Motor neuron (in vitro differentiated cells): ENCODE measurements at regions not wholly inside any gene's neighbourhood (a gene's known extent, or its start where the extent isn't known, plus 50 kb on each side); places are given as distances from the start of the nearest gene placed in this dataset.

Experiments
- ATAC-seq, 8 experiments: fragments of 200-7000 bp; cut with Tn5 transposase; replicated peaks in 6 of 8; 2 replicates each; pipeline ENCODE4 v1.8.0; 2021; ENCODE audit warnings: mild to moderate bottlenecking in 8 of 8, moderate library complexity in 8 of 8
- H3K27ac ChIP-seq, 2 donors: fragments of 250-450 bp; sonication (Bioruptor Pico); 2 replicates each; pipeline ENCODE4 v1.9.0; 2021; ENCODE audit warnings: antibody characterized with exemption in 2 of 2, mild to moderate bottlenecking in 2 of 2, moderate library complexity in 1 of 2
- H3K4me1 ChIP-seq, 2 donors: fragments of 250-450 bp; sonication (Bioruptor Pico); replicated peaks in 1 of 2; 2 replicates each; pipeline ENCODE4 v1.6.1; 2021; ENCODE audit warnings: antibody characterized with exemption in 2 of 2, mild to moderate bottlenecking in 2 of 2, moderate library complexity in 1 of 2
- H3K4me3 ChIP-seq, 5 donors: fragments of 250-450 bp; sonication (Bioruptor Pico); 2 replicates each; pipeline ENCODE4 v1.9.0; 2021; ENCODE audit warnings: antibody characterized with exemption in 5 of 5, mild to moderate bottlenecking in 5 of 5, moderate library complexity in 4 of 5
- WGBS, 10 experiments: fragments of 450-650 bp; shearing (Covaris generic); methylation state at CpG; one replicate each; pipeline ENCODE4 v1.0.0; 2022; 5-methylcytosine and 5-hydroxymethylcytosine counted together
- in situ Hi-C, 9 experiments: fragments of 400-800 bp; cut with MboI; loops; one replicate each; pipeline ENCODE4 v1.15.0; 2021; ENCODE audit warnings: low sequenced_read_pairs in 9 of 9, low pct_unique_long_range_greater_than_20kb in 2 of 9; ENCODE audit not compliant: unreplicated experiment in 9 of 9

DNA sequence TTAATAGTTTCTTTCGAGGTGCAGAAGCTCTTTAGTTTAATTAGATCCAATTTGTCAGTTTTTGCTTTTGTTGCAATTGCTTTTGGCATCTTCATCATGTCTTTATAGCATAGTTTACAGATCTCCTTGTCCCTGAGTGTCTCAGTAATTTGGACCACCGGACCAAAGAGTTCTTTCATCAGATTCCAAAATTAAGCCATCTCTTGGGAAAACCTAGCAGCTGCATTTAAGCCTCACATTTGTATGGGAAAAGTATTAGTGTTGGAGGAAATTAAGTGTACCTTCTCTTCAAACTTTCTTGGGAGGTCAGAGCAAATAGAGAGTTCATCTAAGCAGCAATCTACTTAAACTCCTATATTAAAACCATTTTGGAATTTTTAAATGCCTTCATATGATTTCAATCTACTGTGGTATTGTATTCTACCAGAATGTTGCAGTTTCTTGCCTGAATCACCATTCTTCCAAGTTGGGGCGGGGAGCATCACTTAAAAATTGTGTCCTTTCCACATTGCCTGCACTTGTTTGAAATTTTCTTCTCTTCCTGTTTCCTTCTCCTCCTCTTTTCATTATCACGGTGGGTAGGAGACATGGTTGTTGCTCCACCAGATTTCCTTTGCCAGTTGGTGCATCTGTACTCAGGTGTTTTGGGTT, 97.3 kb upstream of the DAB2 start:
- 15 to 100% (median 69%) methylated on average over 2 to 4 of the region's 4 CpGs for WGBS, 10 experiments
- no peak for ATAC-seq
- peaks cover 0 to 3% of the 10 kb centered on the region in 2 donors for H3K4me1 ChIP-seq
- H3K4me3 ChIP-seq = no peak overlapping the region
- in situ Hi-C loops = no loop called here
- no peak overlapping the region for H3K27ac ChIP-seq

DNA sequence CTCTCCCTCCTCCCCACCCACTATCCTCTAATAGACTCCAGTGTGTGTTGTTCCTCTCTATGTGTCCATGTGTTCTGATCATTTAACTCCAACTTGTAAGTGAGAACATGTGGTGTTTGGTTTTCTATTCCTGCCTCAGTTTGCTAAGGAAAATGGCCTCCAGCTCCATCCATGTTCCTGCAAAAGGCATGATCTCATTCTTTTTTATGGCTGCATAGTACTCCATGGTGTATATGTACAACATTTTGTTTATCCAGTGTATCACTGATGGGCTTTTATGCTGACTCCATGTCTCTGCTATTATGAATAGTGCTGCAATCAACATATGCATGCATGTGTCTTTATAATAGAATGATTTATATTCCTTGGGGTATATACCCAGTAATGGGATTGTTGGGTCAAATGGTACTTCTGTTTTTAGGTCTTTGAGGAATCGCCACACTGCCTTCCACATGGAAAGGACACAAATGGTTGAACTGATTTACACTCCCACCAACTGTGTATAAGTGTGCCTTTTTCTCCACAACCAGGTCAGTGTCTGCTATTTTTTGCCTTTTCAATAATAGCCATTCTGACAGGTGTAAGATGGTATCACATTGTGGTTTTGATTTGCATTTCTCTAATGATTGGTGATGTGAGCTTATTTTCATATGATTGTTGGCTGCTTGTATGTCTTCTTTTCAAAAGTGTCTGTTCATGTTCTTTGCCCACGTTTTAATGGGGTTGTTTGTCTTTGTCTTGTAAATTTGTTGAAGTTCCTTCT, 96.5 kb upstream of the DAB2 start:
- Histone ChIP-seq H3K4me1 (no peaks in the 10 kb centered on the region), H3K4me3 (no peak overlapping the region), H3K27ac (no peak overlapping the region)
- in situ Hi-C loops = no loop called here
- WGBS, 10 experiments = 62 to 100% (median 73%) methylated on average over 1 to 2 of the region's 2 CpGs
- ATAC-seq = no peak

DNA sequence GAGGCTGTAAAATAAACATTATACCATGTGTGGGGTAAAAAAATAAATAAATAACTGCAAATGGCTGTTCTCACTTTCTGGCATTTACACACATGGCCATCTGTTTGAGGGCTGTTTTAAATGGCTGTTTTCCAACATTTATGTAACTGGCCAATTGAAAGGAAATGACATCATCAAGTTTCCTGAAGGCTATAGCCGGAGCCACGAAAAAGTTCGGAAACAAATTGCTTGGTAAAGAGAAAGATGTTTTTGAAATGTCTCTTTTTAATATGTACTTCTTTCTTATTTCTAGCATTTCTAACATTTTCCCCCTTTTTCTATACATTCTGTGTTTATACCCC, 95.4 kb upstream of the DAB2 start:
- no peak overlapping the region for H3K27ac ChIP-seq
- no peaks in the 10 kb centered on the region for H3K4me1 ChIP-seq
- H3K4me3 ChIP-seq = no peak overlapping the region
- in situ Hi-C loops = no loop called here
- ATAC-seq = peak in 3 of 8 experiments; percentile 24 to 38 (median 33)
- WGBS, 10 experiments = 19 to 100% (median 94%) methylated on average over 2 to 3 of the region's 3 CpGs; no CpG with 5 or more reads in 1 of the 10 experiments

DNA sequence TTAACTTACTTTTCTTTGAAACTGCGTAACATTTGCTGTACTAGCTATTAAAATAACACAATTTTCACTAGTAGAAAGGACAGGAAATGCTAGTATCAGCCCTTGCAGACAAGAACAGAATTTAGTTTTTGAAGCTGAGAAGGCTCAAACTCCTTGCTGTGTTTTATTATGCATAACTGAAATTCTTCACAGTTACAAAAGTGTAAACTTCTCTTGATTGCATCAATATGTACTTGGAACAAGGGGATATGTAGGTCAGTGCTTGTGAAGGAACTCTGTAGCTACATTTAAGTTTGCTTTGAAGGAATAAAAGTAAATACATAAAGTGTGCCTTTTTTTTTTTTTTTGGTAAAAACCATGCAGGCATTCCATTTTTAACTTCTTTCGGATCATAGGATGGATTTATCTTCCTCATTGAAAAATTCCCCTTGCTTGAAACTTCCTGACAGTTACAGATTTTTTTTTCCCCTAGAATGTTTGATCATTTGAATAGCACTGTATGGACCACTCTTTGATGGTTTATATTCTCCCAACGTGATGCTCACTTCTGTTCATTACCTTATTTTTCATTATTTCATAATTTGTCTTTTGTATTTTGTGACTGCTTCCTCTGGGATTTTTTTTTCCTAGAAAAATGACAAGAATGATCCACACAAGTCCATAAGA, 94.9 kb upstream of the DAB2 start:
- Histone ChIP-seq H3K4me3 (no peak overlapping the region), H3K4me1 (no peaks in the 10 kb centered on the region), H3K27ac (no peak overlapping the region)
- 15 to 100% (median 81%) methylated on average over 1 to 3 of the region's 3 CpGs for WGBS, 10 experiments
- in situ Hi-C loops = no loop called here
- ATAC-seq = peak in 3 of 8 experiments; percentile 9 to 58 (median 19)

DNA sequence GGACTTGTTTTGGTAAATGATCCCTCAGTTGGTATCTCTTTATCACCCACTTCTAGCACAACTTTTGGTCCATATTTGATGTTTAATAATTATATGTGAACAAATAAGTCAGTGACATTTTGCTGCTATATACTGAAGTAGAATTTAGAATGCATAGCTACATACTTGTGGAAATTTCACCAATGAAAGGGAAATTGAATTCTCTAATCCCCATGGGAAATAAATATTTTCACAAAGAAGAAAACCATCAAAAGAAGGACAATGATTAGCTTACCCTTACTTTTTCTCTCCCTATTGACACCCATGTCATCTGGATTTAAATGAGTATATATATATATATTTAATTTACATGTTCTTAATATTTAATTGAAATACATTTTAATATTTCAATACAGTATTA, 94.3 kb upstream of the DAB2 start:
- no peak overlapping the region for H3K4me3 ChIP-seq
- no peak overlapping the region for H3K27ac ChIP-seq
- in situ Hi-C loops = no loop called here
- no peaks in the 10 kb centered on the region for H3K4me1 ChIP-seq
- no peak for ATAC-seq

DNA sequence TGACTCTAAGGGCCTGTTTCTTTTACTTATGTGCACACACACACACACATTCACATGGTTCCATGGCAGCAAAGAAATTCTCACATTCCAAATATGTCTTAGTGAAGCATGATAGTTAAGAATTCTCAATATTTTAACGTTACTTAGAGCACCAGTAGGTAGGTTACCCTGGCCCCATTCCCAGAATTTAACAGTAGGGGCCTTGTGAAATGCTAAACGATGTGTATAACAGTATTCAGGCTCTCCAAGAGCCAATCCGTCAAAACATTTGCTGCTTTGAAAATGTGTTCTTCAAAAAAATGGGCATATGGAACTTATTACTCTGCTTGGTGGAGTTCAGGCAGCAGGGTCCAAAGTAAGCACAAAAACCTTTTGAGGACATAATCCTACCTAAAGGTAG, 93.7 kb upstream of the DAB2 start:
- no peak overlapping the region for H3K4me3 ChIP-seq
- ATAC-seq = peak in 4 of 8 experiments; percentile 34 to 82 (median 74)

DNA sequence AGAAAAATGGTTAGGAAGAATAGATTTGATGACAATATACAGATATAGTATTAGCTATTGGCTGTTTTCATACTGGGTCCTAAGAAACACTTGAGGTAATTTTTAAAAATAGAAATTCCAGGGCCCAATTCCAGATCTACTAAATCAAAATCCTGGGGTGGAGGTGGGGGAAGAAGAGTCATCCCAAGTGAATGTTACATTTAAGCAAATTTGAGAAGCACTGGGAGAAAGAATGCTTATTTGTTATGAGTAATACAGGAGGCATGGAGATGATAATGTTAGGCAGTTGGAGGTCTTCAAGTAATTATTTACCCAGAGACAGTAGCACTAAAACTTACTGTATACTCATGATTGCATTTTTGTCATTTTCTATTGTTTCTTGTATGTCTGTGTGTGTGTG, 93.0 kb upstream of the DAB2 start:
- H3K4me1 ChIP-seq = no peaks in the 10 kb centered on the region
- in situ Hi-C loops = no loop called here
- no peak overlapping the region for H3K4me3 ChIP-seq
- H3K27ac ChIP-seq = no peak overlapping the region
- peak in 4 of 8 experiments; percentile 12 to 77 (median 70) for ATAC-seq

More for the DNA sequence above, 93.7 kb upstream of the DAB2 start:
- no peak overlapping the region for H3K27ac ChIP-seq
- 0 to 45% (median 21%) methylated on average over 1 to 3 of the region's 3 CpGs; no CpG with 5 or more reads in 1 of the 10 experiments for WGBS, 10 experiments
- in situ Hi-C loops = no loop called here
- no peaks in the 10 kb centered on the region for H3K4me1 ChIP-seq

DNA sequence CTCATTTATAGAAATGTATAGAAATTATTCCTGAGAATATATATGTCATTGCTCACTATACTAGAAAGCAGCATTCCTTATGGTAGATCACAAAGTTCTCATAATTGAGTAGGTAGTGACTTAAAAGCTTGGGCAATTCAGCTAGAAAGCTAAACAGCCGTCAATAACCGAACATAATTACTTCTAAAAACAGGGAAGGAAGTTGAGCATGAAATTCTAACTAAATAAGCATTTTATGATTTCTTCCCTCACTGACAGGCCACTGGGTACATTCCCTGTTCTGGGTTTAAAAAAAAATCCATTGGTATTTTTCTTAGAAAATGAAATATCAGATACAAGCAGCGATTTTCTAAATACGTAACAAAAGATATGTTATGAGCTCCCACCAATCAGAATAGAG, 91.1 kb upstream of the DAB2 start:
- no peak for ATAC-seq
- in situ Hi-C loops = no loop called here
- H3K4me1 ChIP-seq = no peaks in the 10 kb centered on the region
- no peak overlapping the region for H3K4me3 ChIP-seq
- WGBS, 10 experiments = 88 to 100% (median 95%) methylated on average over 3 to 4 of the region's 4 CpGs; no CpG with 5 or more reads in 1 of the 10 experiments
- H3K27ac ChIP-seq = no peak overlapping the region

DNA sequence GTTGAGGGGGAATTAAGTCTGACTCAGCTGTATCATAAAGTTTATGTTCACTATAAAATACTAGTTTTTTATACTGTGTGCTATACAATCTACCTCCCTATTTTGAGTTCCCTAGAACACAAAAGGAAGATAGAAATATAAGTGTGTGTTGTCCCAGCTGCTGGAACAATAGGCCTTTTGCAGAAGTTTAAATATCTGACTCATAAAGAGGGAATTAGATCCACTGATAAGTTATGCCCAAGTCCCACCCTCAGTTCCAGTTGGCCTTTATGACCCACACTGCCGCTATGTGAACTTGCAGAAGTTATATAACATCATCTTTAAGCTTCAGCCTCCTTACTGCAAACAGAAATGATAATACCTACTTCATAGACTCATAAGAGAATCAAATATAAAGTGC, 88.5 kb upstream of the DAB2 start:
- H3K4me3 ChIP-seq = no peak overlapping the region
- H3K27ac ChIP-seq = no peak overlapping the region
- H3K4me1 ChIP-seq = no peaks in the 10 kb centered on the region
- 29 to 100% (median 100%) methylated on average over 1 of the region's 1 CpG; no CpG with 5 or more reads in 3 of the 10 experiments for WGBS, 10 experiments
- peak in 2 of 8 experiments; percentile 37 to 51 for ATAC-seq
- in situ Hi-C loops = no loop called here

DNA sequence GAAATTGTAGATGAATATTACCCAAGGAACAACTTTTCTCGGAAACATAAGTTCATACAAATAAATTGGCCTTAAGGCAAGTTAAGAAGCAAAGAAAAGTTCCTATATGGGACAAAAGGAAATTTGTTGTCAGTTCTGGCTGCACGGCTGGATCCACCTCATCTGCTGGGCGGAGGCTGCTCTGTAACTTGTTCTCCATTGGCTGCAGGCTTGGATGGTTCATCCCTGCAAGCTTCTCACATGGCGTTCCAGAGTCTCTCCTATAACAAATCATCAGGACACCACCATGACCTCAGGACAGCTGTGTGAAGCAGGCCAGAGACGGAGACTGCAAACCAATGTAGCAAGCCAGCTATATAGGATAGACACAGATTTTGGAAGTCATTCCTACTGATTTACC, 81.4 kb upstream of the DAB2 start:
- 23 to 100% (median 86%) methylated on average over 1 to 5 of the region's 5 CpGs; no CpG with 5 or more reads in 2 of the 10 experiments for WGBS, 10 experiments
- in situ Hi-C loops = no loop called here
- H3K4me1 ChIP-seq = no peaks in the 10 kb centered on the region
- no peak overlapping the region for H3K27ac ChIP-seq
- ATAC-seq = peak in 2 of 8 experiments; percentile 53
- H3K4me3 ChIP-seq = no peak overlapping the region

DNA sequence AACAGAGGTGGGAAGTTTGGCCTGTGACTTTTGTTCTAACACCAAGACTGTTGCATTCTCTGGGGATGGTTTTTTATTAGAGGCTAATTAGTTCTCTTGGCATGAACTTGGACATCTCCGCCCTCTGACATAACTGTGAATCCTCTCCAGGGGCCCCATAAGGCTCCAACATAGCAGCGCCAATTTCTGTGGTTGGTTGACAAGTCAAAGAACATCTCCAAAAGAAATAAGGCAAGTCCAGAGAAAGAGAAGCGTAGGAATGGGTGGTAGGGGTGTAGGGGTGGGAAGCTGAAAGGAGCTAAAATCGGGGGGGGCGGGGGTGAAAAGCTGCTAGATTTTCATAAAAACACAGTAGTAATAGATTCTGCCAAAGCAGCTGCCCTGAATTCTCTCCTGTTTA, 81.0 kb upstream of the DAB2 start:
- WGBS, 10 experiments = 0 to 100% (median 87%) methylated on average over 1 to 3 of the region's 5 CpGs; no CpG with 5 or more reads in 6 of the 10 experiments
- in situ Hi-C loops = no loop called here
- H3K4me1 ChIP-seq = no peaks in the 10 kb centered on the region
- H3K27ac ChIP-seq = no peak overlapping the region
- peak in 1 of 8 experiments; percentile 3 for ATAC-seq
- H3K4me3 ChIP-seq = no peak overlapping the region

DNA sequence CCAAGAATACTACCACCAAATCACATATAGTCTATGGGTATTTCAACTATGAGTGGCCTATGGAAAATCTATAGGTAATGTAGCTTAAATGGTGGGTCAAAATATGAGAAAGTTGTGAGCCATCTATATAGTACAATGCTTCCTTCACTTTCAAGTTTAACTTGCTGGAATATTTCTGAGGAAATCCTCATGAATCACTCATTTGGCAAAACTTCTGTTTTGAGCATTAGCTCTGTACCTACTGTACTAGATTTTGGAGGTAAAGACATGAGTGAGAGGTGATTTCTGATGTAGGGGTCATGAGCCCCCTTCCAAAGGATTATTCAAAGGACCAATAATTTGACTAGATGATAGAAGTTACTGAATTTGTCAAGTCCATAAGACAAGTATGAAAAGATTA, 80.6 kb upstream of the DAB2 start:
- H3K4me1 ChIP-seq = no peaks in the 10 kb centered on the region
- in situ Hi-C loops = no loop called here
- H3K27ac ChIP-seq = no peak overlapping the region
- no peak for ATAC-seq
- H3K4me3 ChIP-seq = no peak overlapping the region

DNA sequence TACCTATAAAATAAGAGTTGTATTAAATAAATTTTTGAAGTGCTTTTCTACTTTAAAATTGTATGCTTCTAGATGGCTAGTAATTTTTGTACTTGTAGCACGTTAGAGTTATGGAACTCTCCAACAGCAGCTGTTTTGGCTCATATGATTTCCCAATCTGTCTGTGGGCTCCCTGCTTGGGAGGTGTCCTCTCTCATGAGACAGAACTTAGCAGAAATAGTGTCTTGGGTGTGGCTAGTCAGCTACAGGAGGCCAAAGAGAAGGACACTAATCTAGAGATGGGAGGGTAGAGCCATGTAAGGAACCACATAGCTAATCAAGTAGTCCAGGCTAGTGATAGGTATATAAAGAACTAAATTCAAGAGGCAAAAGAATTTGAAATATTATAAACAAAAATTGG, 78.4 kb upstream of the DAB2 start:
- peak in 3 of 8 experiments; percentile 37 to 69 (median 60) for ATAC-seq
- WGBS, 10 experiments = 0 to 90% (median 59%) methylated on average over 1 of the region's 1 CpG; no CpG with 5 or more reads in 4 of the 10 experiments
- Histone ChIP-seq H3K4me1 (no peaks in the 10 kb centered on the region), H3K4me3 (no peak overlapping the region), H3K27ac (no peak overlapping the region)
- in situ Hi-C loops = no loop called here
